Breast epithelium (tissue), 4 donors: ENCODE measurements at regions not wholly inside any gene's neighbourhood (a gene's known extent, or its start where the extent isn't known, plus 50 kb on each side); places are given as distances from the start of the nearest gene placed in this dataset.

Experiments
- DNase-seq, 2 donors: peaks; one replicate each; pipeline ENCODE4 v3.0.0-alpha.2; 2019; ENCODE audit warnings: low spot score in 2 of 2
- H3K27ac ChIP-seq, 2 donors: fragments of 200-600 bp; sonication (generic) in 1 of 2; one replicate each; pipeline ENCODE4 v1.5.1; 2016 to 2019; ENCODE audit warnings: mild to moderate bottlenecking in 1 of 2
- H3K27me3 ChIP-seq, 2 donors: fragments of 200-600 bp; sonication (generic) in 1 of 2; one replicate each; pipeline versions ENCODE4 v1.5.1 to v1.6.0; 2017 to 2019; ENCODE audit warnings: control low read depth in 1 of 2, mild to moderate bottlenecking in 1 of 2
- H3K36me3 ChIP-seq: fragments of 200-600 bp; one replicate; pipeline ENCODE4 v1.5.1; 2019
- H3K4me1 ChIP-seq, 2 donors: fragments of 200-600 bp; sonication (generic); one replicate each; pipeline ENCODE4 v1.5.1; 2016 to 2019; ENCODE audit warnings: control low read depth in 1 of 2
- H3K4me3 ChIP-seq, 3 donors: fragments of 200-600 bp; sonication (generic); 1 replicate in 2 of 3; 2 replicates in 1 of 3; pipeline ENCODE4 v1.5.1; 2016 to 2019; ENCODE audit warnings: mild to moderate bottlenecking in 3 of 3, moderate library complexity in 2 of 3
- H3K9me3 ChIP-seq, 2 donors: fragments of 200-600 bp; sonication (generic) in 1 of 2; one replicate each; pipeline ENCODE4 v1.5.1; 2016 to 2019; ENCODE audit warnings: control low read depth in 1 of 2
- CTCF ChIP-seq, 3 donors: fragments of 450-650 bp; IDR thresholded peaks; one replicate each; pipeline ENCODE4 v1.5.1; 2016 to 2017; ENCODE audit warnings: antibody characterized with exemption in 3 of 3, mild to moderate bottlenecking in 3 of 3, moderate library complexity in 3 of 3
- POLR2A ChIP-seq: fragments of 450-650 bp; IDR thresholded peaks from one replicate; pipeline ENCODE4 v1.6.1; 2016; ENCODE audit warnings: antibody characterized with exemption, mild to moderate bottlenecking, moderate library complexity
- POLR2AphosphoS5 ChIP-seq, 3 donors: sonication (generic); formaldehyde crosslinking; IDR thresholded peaks; one replicate each; pipeline ENCODE4 v1.6.1; 2017; ENCODE audit warnings: antibody characterized with exemption in 3 of 3
- intact Hi-C: fragments of 100-400 bp; cut with DNase I; formaldehyde crosslinking; loops from one replicate; pipeline ENCODE4 v1.15.1; 2023; ENCODE audit warnings: low total_unique reads

- Histone ChIP-seq H3K27me3 (no peaks in the 10 kb centered on the region), H3K4me1 (no peaks in the 10 kb centered on the region), H3K36me3 (no peaks in the 10 kb centered on the region), H3K27ac (no peak overlapping the region), H3K9me3 (no peaks in the 10 kb centered on the region), H3K4me3 (no peak overlapping the region)
- intact Hi-C loops, result no loop called here
- no peak for DNase-seq
- TF ChIP-seq POLR2A (no peak), POLR2AphosphoS5 (IDR thresholded peaks at IDR 0.05) (no peak), CTCF (IDR thresholded peaks at IDR 0.05) (no peak)
These were observed 156.8 kb upstream of the LEF1 start for GRCh38 chr4:108325561-108325960.

DNA sequence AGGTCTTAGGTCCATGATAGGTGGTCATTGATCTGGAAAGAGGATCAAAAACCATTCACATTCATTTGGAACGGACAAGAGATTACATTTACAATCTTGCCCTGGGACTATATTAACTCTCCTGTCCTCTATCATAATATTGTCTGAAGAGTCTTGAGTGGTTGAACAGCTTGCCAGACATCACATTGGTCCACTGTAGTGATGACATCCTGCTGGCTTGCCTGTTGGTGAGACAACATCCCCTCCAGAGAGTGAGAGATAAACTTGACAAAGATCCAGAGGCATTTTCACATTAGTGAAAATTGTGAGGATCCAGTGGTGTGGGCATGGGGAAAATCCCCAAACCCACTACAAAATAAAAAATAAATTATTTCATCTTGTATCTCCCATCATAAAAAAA is 155.7 kb upstream of the LEF1 start:
- intact Hi-C loops, result no loop called here
- H3K4me1 ChIP-seq, result no peaks in the 10 kb centered on the region
- H3K27ac ChIP-seq, result no peak overlapping the region
- H3K27me3 ChIP-seq, result no peaks in the 10 kb centered on the region
- no peaks in the 10 kb centered on the region for H3K9me3 ChIP-seq
- H3K36me3 ChIP-seq, result no peaks in the 10 kb centered on the region
- no peak overlapping the region for H3K4me3 ChIP-seq
- no peak for TF ChIP-seq POLR2A
- TF ChIP-seq CTCF (IDR thresholded peaks at IDR 0.05), result no peak
- TF ChIP-seq POLR2AphosphoS5 (IDR thresholded peaks at IDR 0.05), result no peak
- DNase-seq, result no peak

DNA sequence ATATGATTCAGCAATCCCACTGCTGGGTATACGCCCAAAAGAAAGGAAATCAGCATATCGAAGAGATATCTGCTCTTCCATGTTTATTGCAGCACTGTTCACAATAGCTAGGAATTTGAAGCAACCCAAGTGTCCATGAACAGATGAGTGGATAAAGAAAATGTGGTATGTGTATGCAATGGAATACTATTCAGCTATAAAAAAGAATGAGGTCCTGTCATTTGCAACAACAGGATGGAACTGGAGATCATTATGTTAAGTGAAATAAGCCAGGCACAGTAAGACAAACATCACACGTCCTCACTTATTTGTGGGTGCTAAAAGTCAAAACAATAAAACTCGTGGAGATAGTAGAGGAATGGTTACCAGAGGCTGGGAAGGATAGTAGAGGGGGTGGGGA is 153.8 kb upstream of the LEF1 start:
- Histone ChIP-seq H3K27ac (no peak overlapping the region), H3K9me3 (no peaks in the 10 kb centered on the region), H3K27me3 (no peaks in the 10 kb centered on the region), H3K36me3 (no peaks in the 10 kb centered on the region), H3K4me1 (no peaks in the 10 kb centered on the region), H3K4me3 (no peak overlapping the region)
- intact Hi-C loops, result no loop called here
- TF ChIP-seq CTCF (IDR thresholded peaks at IDR 0.05), result no peak
- TF ChIP-seq POLR2AphosphoS5 (IDR thresholded peaks at IDR 0.05), result no peak
- no peak for TF ChIP-seq POLR2A
- no peak for DNase-seq

DNA sequence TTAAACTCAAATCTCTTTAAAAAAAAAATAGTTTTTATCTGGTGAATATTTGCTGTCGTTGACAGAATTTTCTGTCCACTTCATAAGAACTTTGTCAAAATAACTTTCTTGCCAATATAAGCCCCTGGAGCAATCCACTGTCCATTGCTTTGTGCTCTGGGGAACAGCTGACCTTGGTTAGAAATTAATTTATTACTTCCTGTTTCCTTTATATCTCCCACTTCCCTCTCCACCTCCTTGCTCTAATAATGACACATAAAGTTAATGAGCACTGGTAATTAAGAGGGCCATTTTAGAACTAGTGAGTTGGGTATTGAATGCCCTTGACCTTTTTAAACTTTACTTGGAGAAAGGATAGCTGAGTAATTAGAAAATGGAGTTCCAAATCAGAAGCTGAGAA is 151.3 kb upstream of the LEF1 start:
- DNase-seq, result no peak
- H3K27me3 ChIP-seq, result no peaks in the 10 kb centered on the region
- no peak for TF ChIP-seq POLR2AphosphoS5 (IDR thresholded peaks at IDR 0.05)
- H3K4me3 ChIP-seq, result no peak overlapping the region
- intact Hi-C loops, result no loop called here
- no peaks in the 10 kb centered on the region for H3K36me3 ChIP-seq
- no peaks in the 10 kb centered on the region for H3K9me3 ChIP-seq
- H3K27ac ChIP-seq, result no peak overlapping the region
- H3K4me1 ChIP-seq, result no peaks in the 10 kb centered on the region

DNA sequence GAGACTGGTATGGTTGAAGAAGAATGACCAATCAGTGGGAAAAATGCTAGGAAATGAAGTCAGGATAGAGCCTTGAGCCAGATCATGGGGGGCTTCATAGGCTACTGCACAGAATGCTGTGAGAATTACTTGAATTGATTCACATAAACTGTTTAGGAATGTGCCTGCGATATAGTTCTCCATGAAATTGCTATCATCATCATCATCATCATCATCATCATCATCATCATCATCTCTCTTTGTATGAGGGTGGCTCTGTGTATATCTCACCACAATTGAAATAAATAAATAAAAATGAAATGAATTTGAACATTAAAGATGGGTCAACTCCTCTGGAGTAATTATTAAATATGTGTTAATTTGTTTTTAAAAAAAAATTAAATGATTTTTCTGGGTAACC is 148.6 kb upstream of the LEF1 start:
- no peak for DNase-seq
- Histone ChIP-seq H3K27me3 (no peaks in the 10 kb centered on the region), H3K36me3 (no peaks in the 10 kb centered on the region), H3K4me1 (no peaks in the 10 kb centered on the region), H3K27ac (no peak overlapping the region), H3K4me3 (no peak overlapping the region), H3K9me3 (no peaks in the 10 kb centered on the region)
- intact Hi-C loops, result no loop called here
- TF ChIP-seq POLR2AphosphoS5 (IDR thresholded peaks at IDR 0.05), result no peak
- no peak for TF ChIP-seq CTCF (IDR thresholded peaks at IDR 0.05)
- TF ChIP-seq POLR2A, result no peak

DNA sequence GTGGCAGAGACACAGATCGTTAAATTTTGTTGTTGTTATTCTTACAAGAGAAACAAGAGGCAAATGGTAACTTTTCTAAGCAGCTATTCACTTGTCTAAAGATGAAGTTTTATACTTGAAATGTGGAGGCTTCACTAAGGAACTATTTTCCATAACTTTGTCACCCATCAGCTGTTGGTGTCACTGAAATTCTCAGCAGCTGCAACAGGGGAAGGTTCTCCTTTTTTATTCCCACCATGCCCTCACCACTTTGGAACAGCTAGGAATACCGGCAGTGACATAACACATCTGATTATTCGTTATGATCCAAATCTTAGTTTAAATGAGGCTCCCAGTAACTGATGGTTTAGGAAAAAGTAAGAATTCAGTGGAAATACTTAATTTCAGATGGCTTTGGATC is 147.0 kb upstream of the LEF1 start:
- Histone ChIP-seq H3K36me3 (no peaks in the 10 kb centered on the region), H3K27me3 (no peaks in the 10 kb centered on the region), H3K4me1 (no peaks in the 10 kb centered on the region), H3K9me3 (no peaks in the 10 kb centered on the region), H3K27ac (no peak overlapping the region), H3K4me3 (no peak overlapping the region)
- no peak for DNase-seq
- no peak for TF ChIP-seq CTCF (IDR thresholded peaks at IDR 0.05)
- TF ChIP-seq POLR2A, result no peak
- no peak for TF ChIP-seq POLR2AphosphoS5 (IDR thresholded peaks at IDR 0.05)
- intact Hi-C loops, result no loop called here
